ENCODE measurements at regions not wholly inside any gene's neighbourhood (a gene's known extent, or its start where the extent isn't known, plus 50 kb on each side); places are given as distances from the start of the nearest gene placed in this dataset.

DNA sequence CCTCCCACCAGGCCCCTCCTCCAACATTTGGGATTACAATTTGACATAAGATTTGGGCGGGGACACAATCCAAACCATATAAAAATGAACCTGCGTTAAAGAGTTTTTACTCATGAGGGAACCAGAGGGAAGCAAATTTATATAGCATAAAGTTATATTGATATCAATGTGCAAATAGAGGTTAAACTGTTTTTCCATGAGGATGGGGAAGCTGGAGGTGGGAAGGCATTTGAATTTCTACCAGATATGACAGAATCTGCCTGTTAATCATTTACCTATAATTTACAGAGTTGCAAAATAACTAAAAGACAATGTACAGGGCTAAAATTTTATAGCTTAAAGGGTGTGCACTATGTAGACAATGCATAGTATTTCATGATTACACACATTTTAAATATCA, 322.0 kb upstream of the FKBP1C start:
- no peak for TF ChIP-seq CTCF (IDR thresholded peaks at IDR 0.05)
- no peak for TF ChIP-seq POLR2A (IDR thresholded peaks at IDR 0.05)
- TF ChIP-seq EP300 (IDR thresholded peaks at IDR 0.05) = no peak
- TF ChIP-seq POLR2AphosphoS5 (IDR thresholded peaks at IDR 0.05) = no peak
